CD4-positive, CD25-positive, alpha-beta regulatory T cell (primary cell): ENCODE measurements at regions not wholly inside any gene's neighbourhood (a gene's known extent, or its start where the extent isn't known, plus 50 kb on each side); places are given as distances from the start of the nearest gene placed in this dataset.

Experiments
- ATAC-seq, 2 donors: fragments of 150-1000 bp; cut with Tn5 transposase; one replicate each; pipeline ENCODE4 v1.10.0; 2021; ENCODE audit warnings: low read depth in 2 of 2, moderate number of reproducible peaks in 2 of 2, moderate library complexity in 1 of 2
- DNase-seq, 3 donors: peaks; one replicate each; pipeline versions ENCODE4 v3.0.0 to v3.0.0-alpha.2; 2012 to 2022; ENCODE audit warnings: mixed read lengths in 1 of 3
- H3K27ac ChIP-seq: one replicate; pipeline ENCODE4 v1.7.0; 2013; ENCODE audit warnings: mild to moderate bottlenecking, low read length; ENCODE audit not compliant: insufficient read depth, poor library complexity, severe bottlenecking
- H3K27me3 ChIP-seq: one replicate; pipeline ENCODE4 v1.7.0; 2013; ENCODE audit warnings: low read length; ENCODE audit not compliant: control insufficient read depth, insufficient read depth
- H3K36me3 ChIP-seq: one replicate; pipeline ENCODE4 v1.7.0; 2013; ENCODE audit warnings: mild to moderate bottlenecking, low read length, moderate library complexity; ENCODE audit not compliant: control insufficient read depth, insufficient read depth
- H3K4me1 ChIP-seq: 2 replicates; pipeline ENCODE4 v1.7.0; 2013; ENCODE audit warnings: mild to moderate bottlenecking, low read length; ENCODE audit not compliant: insufficient read depth, control insufficient read depth, poor library complexity, severe bottlenecking
- H3K4me3 ChIP-seq: one replicate; pipeline ENCODE4 v1.7.0; 2013; ENCODE audit warnings: low read depth, mild to moderate bottlenecking, low read length, moderate library complexity
- H3K9me3 ChIP-seq, 2 experiments: 1 replicate in 1 of 2; 2 replicates in 1 of 2; pipeline ENCODE4 v1.7.0; 2013; ENCODE audit warnings: low read length in 2 of 2, mild to moderate bottlenecking in 1 of 2, moderate library complexity in 1 of 2; ENCODE audit not compliant: control insufficient read depth in 2 of 2
- H3K27ac Mint-ChIP-seq, 3 donors: one replicate each; pipeline ENCODE4 v1.8.0; 2020 to 2022; ENCODE audit warnings: mild to moderate bottlenecking in 3 of 3, mixed read lengths in 3 of 3, moderate library complexity in 2 of 3
- H3K27me3 Mint-ChIP-seq: one replicate; pipeline ENCODE4 v1.8.0; 2022; ENCODE audit warnings: mild to moderate bottlenecking, mixed read lengths
- H3K36me3 Mint-ChIP-seq: one replicate; pipeline ENCODE4 v1.8.0; 2020; ENCODE audit warnings: mixed read lengths
- H3K4me1 Mint-ChIP-seq, 4 donors: one replicate each; pipeline ENCODE4 v1.8.0; 2020 to 2022; ENCODE audit warnings: mixed read lengths in 4 of 4, mild to moderate bottlenecking in 1 of 4
- H3K4me3 Mint-ChIP-seq, 4 donors: one replicate each; pipeline ENCODE4 v1.8.0; 2020 to 2022; ENCODE audit warnings: mild to moderate bottlenecking in 4 of 4, mixed read lengths in 4 of 4, moderate library complexity in 3 of 4
- H3K9me3 Mint-ChIP-seq, 7 donors: one replicate each; pipeline ENCODE4 v1.8.0; 2020 to 2022; ENCODE audit warnings: mixed read lengths in 7 of 7, mild to moderate bottlenecking in 3 of 7, moderate library complexity in 2 of 7

DNA sequence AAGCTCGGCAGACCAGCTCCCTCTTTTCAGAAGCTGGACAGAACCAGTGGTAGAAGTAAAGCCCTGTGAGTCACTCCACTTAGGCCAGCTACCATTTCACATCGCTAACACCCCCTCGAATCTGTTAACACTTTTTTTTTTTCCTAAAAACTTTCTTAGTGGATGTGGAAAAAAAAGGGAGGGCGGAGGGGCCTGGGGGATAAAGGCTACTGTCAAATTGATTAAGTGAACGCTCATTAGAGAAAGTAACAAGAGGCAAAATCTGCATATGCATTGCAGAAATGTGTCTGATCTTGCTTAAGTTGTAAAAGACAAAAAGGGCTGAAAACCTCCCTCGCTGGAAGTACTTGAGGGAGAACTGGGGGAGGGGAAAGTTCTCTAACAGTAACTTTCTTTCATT is 86.6 kb upstream of the OTX2 start:
- no peak overlapping the region for H3K27ac Mint-ChIP-seq
- peaks cover 4% of the 10 kb centered on the region for H3K27me3 ChIP-seq

GRCh38 chr14:56896231-56896630 is 86.0 kb upstream of the OTX2 start:
- H3K9me3 Mint-ChIP-seq = peaks cover 0 to 4% (median 1%) of the 10 kb centered on the region in 7 donors

More for the DNA sequence above, 86.6 kb upstream of the OTX2 start:
- Mint-ChIP-seq H3K4me3 (no peak overlapping the region), H3K9me3 (peaks cover 0 to 4% (median 1%) of the 10 kb centered on the region in 7 donors), H3K4me1 (no peaks in the 10 kb centered on the region), H3K36me3 (no peaks in the 10 kb centered on the region), H3K27me3 (peaks cover 9% of the 10 kb centered on the region)
- Histone ChIP-seq H3K4me1 (no peaks in the 10 kb centered on the region), H3K27ac (no peak overlapping the region), H3K9me3 (no peaks in the 10 kb centered on the region), H3K36me3 (no peaks in the 10 kb centered on the region), H3K4me3 (no peak overlapping the region)
- ATAC-seq = no peak
- no peak for DNase-seq

GRCh38 chr14:56895154-56895553 is 84.9 kb upstream of the OTX2 start:
- H3K9me3 Mint-ChIP-seq = peaks cover 0 to 4% (median 1%) of the 10 kb centered on the region in 7 donors
- H3K4me3 Mint-ChIP-seq = no peak overlapping the region
- no peak overlapping the region for H3K27ac Mint-ChIP-seq
- H3K9me3 ChIP-seq = no peaks in the 10 kb centered on the region
- no peaks in the 10 kb centered on the region for H3K36me3 ChIP-seq
- no peaks in the 10 kb centered on the region for H3K4me1 Mint-ChIP-seq
- peaks cover 8% of the 10 kb centered on the region for H3K27me3 ChIP-seq
- H3K27me3 Mint-ChIP-seq = peaks cover 23% of the 10 kb centered on the region
- ATAC-seq (no peak), DNase-seq (no peak)
- H3K27ac ChIP-seq = no peak overlapping the region
- H3K4me3 ChIP-seq = no peak overlapping the region
- H3K4me1 ChIP-seq = no peaks in the 10 kb centered on the region
- H3K36me3 Mint-ChIP-seq = no peaks in the 10 kb centered on the region

More at GRCh38 chr14:56896231-56896630, 86.0 kb upstream of the OTX2 start:
- Histone ChIP-seq H3K27me3 (peaks cover 6% of the 10 kb centered on the region), H3K4me1 (no peaks in the 10 kb centered on the region), H3K4me3 (no peak overlapping the region), H3K27ac (no peak overlapping the region), H3K9me3 (no peaks in the 10 kb centered on the region), H3K36me3 (no peaks in the 10 kb centered on the region)
- Mint-ChIP-seq H3K27ac (no peak overlapping the region), H3K4me3 (no peak overlapping the region), H3K4me1 (no peaks in the 10 kb centered on the region), H3K36me3 (no peaks in the 10 kb centered on the region), H3K27me3 (peaks cover 16% of the 10 kb centered on the region)
- DNase-seq = no peak
- ATAC-seq = no peak

- H3K36me3 Mint-ChIP-seq = no peaks in the 10 kb centered on the region
- H3K9me3 Mint-ChIP-seq = peaks cover 0 to 4% (median 1%) of the 10 kb centered on the region in 7 donors
- no peaks in the 10 kb centered on the region for H3K4me1 Mint-ChIP-seq
- peaks cover 12% of the 10 kb centered on the region for H3K27me3 ChIP-seq
- H3K36me3 ChIP-seq = no peaks in the 10 kb centered on the region
- peaks cover 23% of the 10 kb centered on the region for H3K27me3 Mint-ChIP-seq
- no peak overlapping the region for H3K27ac Mint-ChIP-seq
- no peak overlapping the region for H3K27ac ChIP-seq
- ATAC-seq (no peak), DNase-seq (no peak)
- H3K4me1 ChIP-seq = no peaks in the 10 kb centered on the region
- H3K4me3 Mint-ChIP-seq = no peak overlapping the region
- H3K4me3 ChIP-seq = no peak overlapping the region
- no peaks in the 10 kb centered on the region for H3K9me3 ChIP-seq
Observed at GRCh38 chr14:56894591-56894991, 84.3 kb upstream of the OTX2 start.

DNA sequence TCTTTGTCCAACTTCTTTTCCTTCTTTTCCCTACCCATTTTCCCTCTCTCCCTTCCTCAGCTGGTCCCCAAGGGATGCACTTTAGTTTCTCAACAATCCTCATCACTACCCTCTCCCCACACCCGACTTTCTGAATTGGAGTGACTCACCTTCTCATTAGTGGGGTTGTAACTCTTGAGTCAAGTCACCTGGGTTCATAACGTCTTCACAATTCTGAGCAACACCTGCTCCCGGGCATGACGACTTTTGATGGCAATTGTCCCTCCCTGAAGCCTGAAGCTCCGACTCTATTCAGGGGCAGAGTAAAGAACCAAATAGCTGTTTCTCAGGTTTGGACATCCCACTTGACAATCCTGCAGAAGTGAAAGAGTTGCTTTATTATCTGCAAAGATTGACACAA is 82.7 kb upstream of the OTX2 start:
- no peak overlapping the region for H3K4me3 Mint-ChIP-seq
- ATAC-seq (no peak), DNase-seq (no peak)
- Histone ChIP-seq H3K9me3 (no peaks in the 10 kb centered on the region), H3K27ac (no peak overlapping the region), H3K36me3 (no peaks in the 10 kb centered on the region), H3K4me1 (no peaks in the 10 kb centered on the region), H3K4me3 (no peak overlapping the region), H3K27me3 (peaks cover 12% of the 10 kb centered on the region)
- no peaks in the 10 kb centered on the region for H3K36me3 Mint-ChIP-seq
- H3K27ac Mint-ChIP-seq = no peak overlapping the region
- no peaks in the 10 kb centered on the region for H3K4me1 Mint-ChIP-seq
- peaks cover 31% of the 10 kb centered on the region for H3K27me3 Mint-ChIP-seq
- peaks cover 0 to 4% (median 1%) of the 10 kb centered on the region in 7 donors for H3K9me3 Mint-ChIP-seq

DNA sequence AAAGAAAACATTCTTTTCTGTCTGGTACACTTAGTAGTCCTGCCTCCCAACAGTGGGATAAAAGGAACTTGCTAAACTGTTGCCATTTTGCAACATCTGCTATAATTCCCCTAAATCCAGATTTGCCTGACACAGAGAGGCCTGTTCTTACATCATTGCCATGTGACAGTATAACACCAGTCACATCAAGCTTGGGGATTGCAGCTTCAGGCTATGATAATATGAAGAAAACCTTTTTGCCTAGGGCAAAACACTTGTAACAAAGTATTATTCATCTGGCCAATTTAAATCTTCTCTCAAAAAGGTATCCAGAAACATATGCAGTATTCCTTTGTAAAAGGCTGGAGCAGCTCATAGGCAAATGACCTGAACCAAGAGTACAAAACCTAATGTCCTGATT is 80.9 kb upstream of the OTX2 start:
- Histone ChIP-seq H3K4me1 (no peaks in the 10 kb centered on the region), H3K27ac (no peak overlapping the region), H3K36me3 (no peaks in the 10 kb centered on the region), H3K9me3 (no peaks in the 10 kb centered on the region), H3K4me3 (no peak overlapping the region), H3K27me3 (peaks cover 12% of the 10 kb centered on the region)
- ATAC-seq = no peak
- peaks cover 0 to 4% (median 0%) of the 10 kb centered on the region in 7 donors for H3K9me3 Mint-ChIP-seq
- H3K36me3 Mint-ChIP-seq = no peaks in the 10 kb centered on the region
- no peaks in the 10 kb centered on the region for H3K4me1 Mint-ChIP-seq
- H3K27me3 Mint-ChIP-seq = peaks cover 31% of the 10 kb centered on the region
- DNase-seq = no peak
- no peak overlapping the region for H3K4me3 Mint-ChIP-seq
- H3K27ac Mint-ChIP-seq = no peak overlapping the region

GRCh38 chr14:56889705-56890104 is 79.4 kb upstream of the OTX2 start:
- H3K27me3 Mint-ChIP-seq = peaks cover 27% of the 10 kb centered on the region
- no peak for DNase-seq
- no peak overlapping the region for H3K27ac ChIP-seq

DNA sequence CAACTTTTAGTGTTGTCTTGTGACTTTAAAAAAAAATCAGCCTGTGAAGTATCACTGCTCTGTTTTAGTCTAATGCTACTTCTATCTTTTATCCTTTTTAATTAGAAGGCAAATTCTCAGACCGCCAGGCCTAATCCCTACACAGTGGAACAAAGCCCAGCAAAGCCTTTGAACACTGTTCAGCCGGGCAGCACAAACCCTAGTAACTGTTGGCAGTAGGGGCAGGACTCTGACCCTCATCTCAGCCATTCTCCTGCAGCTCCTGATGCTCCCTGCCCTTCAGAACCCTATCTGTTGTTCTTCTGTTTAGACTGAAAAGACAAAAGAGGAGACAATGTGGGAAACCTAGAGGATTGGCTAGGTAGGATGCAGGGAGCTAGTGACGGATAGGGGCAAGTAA is 78.0 kb upstream of the OTX2 start:
- no peaks in the 10 kb centered on the region for H3K9me3 ChIP-seq
- Mint-ChIP-seq H3K9me3 (peaks cover 0 to 2% (median 0%) of the 10 kb centered on the region in 7 donors), H3K36me3 (no peaks in the 10 kb centered on the region), H3K27ac (no peak overlapping the region), H3K4me1 (no peaks in the 10 kb centered on the region), H3K4me3 (no peak overlapping the region), H3K27me3 (peaks cover 23% of the 10 kb centered on the region)
- ATAC-seq = no peak
- H3K4me1 ChIP-seq = no peaks in the 10 kb centered on the region
- no peaks in the 10 kb centered on the region for H3K36me3 ChIP-seq
- DNase-seq = no peak
- no peak overlapping the region for H3K4me3 ChIP-seq
- H3K27me3 ChIP-seq = peaks cover 12% of the 10 kb centered on the region
- H3K27ac ChIP-seq = no peak overlapping the region

More at GRCh38 chr14:56889705-56890104, 79.4 kb upstream of the OTX2 start:
- no peaks in the 10 kb centered on the region for H3K4me1 ChIP-seq
- Mint-ChIP-seq H3K4me1 (no peaks in the 10 kb centered on the region), H3K9me3 (peaks cover 0 to 5% (median 0%) of the 10 kb centered on the region in 7 donors), H3K27ac (no peak overlapping the region), H3K36me3 (no peaks in the 10 kb centered on the region), H3K4me3 (no peak overlapping the region)
- no peak for ATAC-seq
- no peak overlapping the region for H3K4me3 ChIP-seq
- no peaks in the 10 kb centered on the region for H3K9me3 ChIP-seq
- H3K36me3 ChIP-seq = no peaks in the 10 kb centered on the region
- peaks cover 12% of the 10 kb centered on the region for H3K27me3 ChIP-seq
